ENCODE measurements at regions not wholly inside any gene's neighbourhood (a gene's known extent, or its start where the extent isn't known, plus 50 kb on each side); places are given as distances from the start of the nearest gene placed in this dataset.

DNA sequence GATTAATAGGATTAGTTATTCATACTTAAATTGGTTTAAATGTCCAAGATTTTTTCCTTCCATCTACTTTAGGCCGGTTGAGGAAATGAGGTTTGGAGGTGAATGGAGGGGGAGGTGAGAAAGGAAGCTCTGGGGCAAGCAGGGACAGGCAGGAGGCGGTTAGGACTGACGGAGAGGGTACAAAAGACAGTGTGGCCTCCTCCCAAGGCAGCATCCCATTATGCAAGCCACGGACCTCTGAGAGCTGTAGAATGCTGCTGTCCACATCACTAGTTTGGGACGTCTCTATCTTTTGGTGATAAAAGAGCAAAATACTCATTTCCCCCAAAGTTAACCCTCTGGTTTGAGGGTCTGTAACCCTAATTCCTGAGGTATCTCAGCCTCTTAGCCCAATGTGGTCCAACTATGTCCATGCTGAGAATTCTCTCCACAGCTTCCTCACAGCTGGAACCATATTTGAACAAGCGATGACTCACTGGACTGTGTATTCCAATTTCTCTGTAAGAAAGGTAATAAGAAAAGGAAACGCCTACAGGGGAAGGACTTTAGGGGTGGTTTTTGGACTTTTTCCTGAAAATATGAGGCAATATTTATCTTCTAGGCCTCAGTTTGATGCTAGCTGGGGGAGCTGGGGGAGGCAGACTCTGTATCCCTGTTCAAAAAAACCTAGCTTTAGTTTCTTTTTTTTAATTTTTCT is 172.2 kb downstream of the TFAP2B start:
- H3K4me1 Mint-ChIP-seq (ENCODE audit: unreplicated experiment) = no peaks in the 10 kb centered on the region
- no peaks in the 10 kb centered on the region for H3K27me3 Mint-ChIP-seq
- H3K36me3 Mint-ChIP-seq = peaks cover 4% of the 10 kb centered on the region
- no peak overlapping the region for H3K27ac Mint-ChIP-seq
- no peaks in the 10 kb centered on the region for H3K9me3 Mint-ChIP-seq
- DNase-seq (ENCODE audit: extremely low spot score, unreplicated experiment) = no peak
- H3K4me3 Mint-ChIP-seq = no peak overlapping the region
- TF ChIP-seq, protein P1, sequence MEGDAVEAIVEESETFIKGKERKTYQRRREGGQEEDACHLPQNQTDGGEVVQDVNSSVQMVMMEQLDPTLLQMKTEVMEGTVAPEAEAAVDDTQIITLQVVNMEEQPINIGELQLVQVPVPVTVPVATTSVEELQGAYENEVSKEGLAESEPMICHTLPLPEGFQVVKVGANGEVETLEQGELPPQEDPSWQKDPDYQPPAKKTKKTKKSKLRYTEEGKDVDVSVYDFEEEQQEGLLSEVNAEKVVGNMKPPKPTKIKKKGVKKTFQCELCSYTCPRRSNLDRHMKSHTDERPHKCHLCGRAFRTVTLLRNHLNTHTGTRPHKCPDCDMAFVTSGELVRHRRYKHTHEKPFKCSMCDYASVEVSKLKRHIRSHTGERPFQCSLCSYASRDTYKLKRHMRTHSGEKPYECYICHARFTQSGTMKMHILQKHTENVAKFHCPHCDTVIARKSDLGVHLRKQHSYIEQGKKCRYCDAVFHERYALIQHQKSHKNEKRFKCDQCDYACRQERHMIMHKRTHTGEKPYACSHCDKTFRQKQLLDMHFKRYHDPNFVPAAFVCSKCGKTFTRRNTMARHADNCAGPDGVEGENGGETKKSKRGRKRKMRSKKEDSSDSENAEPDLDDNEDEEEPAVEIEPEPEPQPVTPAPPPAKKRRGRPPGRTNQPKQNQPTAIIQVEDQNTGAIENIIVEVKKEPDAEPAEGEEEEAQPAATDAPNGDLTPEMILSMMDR (conservative IDR thresholded peaks at IDR 0.05) = no peak

DNA sequence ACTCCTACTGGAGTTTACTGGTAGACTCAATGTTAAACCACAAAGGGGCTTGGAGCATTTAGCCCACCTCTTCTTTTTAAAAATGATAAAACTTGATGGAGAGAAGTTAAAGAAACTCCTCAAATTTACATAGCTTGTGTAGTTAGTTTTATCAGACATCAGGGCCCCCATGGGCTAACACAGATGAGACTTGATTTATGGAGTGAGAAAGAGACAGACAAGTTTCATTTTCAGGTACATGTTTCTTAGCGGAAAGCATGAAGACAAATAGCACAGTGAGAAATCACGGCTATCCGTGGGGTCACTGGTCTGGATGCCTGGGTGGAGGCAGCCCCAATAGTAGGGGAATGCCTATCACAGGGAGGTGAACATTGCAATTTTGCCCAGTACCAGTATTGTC is 173.6 kb downstream of the TFAP2B start:
- TF ChIP-seq, protein P1 (conservative IDR thresholded peaks at IDR 0.05) = no peak
- H3K36me3 Mint-ChIP-seq = peaks cover 4% of the 10 kb centered on the region
- H3K27ac Mint-ChIP-seq = no peak overlapping the region
- no peaks in the 10 kb centered on the region for H3K27me3 Mint-ChIP-seq
- no peaks in the 10 kb centered on the region for H3K4me1 Mint-ChIP-seq (ENCODE audit: unreplicated experiment)
- H3K9me3 Mint-ChIP-seq = no peaks in the 10 kb centered on the region
- no peak overlapping the region for H3K4me3 Mint-ChIP-seq
- no peak for DNase-seq (ENCODE audit: extremely low spot score, unreplicated experiment)

DNA sequence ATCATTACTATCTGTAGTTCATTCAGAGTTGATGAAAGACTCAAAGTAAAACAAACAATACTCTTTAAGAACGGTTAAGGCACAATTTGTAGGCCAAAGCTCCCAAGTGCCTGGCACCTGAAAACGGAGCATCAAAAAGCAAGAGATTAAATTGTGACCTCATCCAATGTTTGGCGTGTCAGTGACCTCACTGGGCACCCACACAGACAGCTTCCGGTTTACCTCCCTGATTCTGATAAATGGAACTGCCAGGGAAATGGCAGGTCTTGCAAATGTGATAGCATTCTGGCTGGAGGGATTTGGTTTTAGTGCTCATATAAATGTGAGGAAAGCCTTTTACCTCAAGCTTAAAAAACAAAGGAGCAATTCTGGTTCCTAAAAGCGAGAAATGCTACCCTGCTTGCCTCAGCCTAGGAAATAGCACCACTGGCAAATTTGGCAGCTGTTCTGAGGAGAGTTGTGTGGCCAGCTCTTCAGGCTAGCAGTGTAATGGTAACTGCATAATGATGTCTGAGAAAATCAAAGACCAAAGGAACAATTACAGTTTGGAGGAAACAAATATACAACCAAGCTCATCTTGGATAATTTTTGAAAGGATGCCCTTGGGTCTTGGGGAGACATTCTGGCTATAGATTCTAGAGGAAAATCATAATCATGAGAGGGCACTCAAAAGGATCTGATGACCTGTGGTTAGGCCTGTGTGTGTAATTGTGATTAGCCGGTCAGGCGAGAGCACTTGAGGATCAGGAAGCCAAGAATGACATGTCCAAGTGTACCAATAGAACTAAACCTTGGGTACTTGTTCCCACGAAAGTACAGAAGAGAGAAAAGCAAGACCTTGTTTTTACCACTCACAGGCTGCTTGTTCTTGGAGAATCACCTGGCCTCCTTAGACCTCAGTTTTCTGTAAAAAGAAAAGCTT is 174.3 kb downstream of the TFAP2B start:
- TF ChIP-seq, protein P1 (conservative IDR thresholded peaks at IDR 0.05) = no peak
- H3K4me3 Mint-ChIP-seq = no peak overlapping the region
- peaks cover 4% of the 10 kb centered on the region for H3K36me3 Mint-ChIP-seq
- H3K27me3 Mint-ChIP-seq = no peaks in the 10 kb centered on the region
- H3K9me3 Mint-ChIP-seq = no peaks in the 10 kb centered on the region
- no peak for DNase-seq (ENCODE audit: extremely low spot score, unreplicated experiment)
- no peak overlapping the region for H3K27ac Mint-ChIP-seq
- no peaks in the 10 kb centered on the region for H3K4me1 Mint-ChIP-seq (ENCODE audit: unreplicated experiment)

DNA sequence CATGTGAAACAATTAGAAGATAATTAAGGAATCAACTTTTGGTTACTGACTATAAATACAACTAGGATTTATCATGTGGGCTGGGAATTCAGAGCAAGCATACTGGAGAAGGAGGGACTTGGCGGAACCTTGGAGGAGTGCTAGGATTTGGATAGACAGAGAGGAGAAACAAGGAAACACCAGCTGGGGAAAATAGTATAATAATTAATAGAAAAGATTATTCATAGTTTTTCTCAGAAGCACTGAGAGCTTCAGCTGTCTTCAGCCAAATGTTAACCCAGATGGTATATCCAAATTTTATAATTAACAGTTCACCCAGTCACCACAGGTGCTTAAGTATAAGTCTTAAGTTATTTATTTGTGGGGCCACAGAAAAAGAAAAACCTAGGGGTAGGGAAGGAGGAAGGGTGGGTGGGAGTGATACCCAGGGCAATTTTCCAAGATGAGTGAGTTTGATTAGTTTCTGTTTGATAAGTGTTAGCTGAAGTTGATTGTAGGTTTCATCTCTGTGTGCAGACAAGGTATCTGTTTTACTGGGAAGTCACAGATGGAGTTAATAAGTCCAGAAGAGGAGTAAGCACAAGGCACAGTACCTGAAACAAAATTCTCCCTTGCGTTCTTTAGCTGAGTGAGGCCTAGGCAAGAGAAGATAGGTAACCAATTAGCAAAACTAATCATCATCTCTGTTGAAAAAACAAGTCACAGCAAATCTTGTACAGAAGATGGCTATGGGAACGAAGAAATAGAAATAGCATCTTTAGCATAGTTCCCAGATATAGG is 175.5 kb downstream of the TFAP2B start:
- TF ChIP-seq, protein P1 (conservative IDR thresholded peaks at IDR 0.05) = no peak
- no peak overlapping the region for H3K27ac Mint-ChIP-seq
- no peaks in the 10 kb centered on the region for H3K36me3 Mint-ChIP-seq
- H3K27me3 Mint-ChIP-seq = no peaks in the 10 kb centered on the region
- H3K4me3 Mint-ChIP-seq = no peak overlapping the region
- H3K4me1 Mint-ChIP-seq (ENCODE audit: unreplicated experiment) = no peaks in the 10 kb centered on the region
- no peaks in the 10 kb centered on the region for H3K9me3 Mint-ChIP-seq
- DNase-seq (ENCODE audit: extremely low spot score, unreplicated experiment) = no peak

DNA sequence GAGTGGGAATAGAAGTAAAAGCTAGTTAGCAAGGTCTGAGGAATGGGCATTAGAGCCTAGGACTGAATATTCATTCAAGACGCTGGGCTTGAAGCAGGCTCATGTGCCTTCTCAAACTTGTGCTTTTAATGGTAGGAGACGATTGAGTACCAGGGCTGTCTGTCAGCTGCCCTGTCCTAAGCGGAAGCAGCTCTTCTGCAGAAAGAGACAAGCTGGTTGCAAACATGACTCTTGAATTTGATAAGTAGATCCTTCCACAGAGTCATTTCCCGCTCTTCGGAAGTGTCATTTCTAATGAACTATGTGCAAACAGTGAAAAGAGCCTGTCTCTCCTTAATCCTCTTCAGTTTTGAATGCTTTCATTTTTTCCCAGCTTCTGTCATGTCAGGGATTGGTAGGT is 176.4 kb downstream of the TFAP2B start:
- TF ChIP-seq, protein P1 (conservative IDR thresholded peaks at IDR 0.05) = no peak
- Mint-ChIP-seq H3K27me3 (no peaks in the 10 kb centered on the region), H3K27ac (no peak overlapping the region), H3K4me1 (ENCODE audit: unreplicated experiment) (no peaks in the 10 kb centered on the region), H3K4me3 (no peak overlapping the region), H3K36me3 (no peaks in the 10 kb centered on the region), H3K9me3 (no peaks in the 10 kb centered on the region)
- DNase-seq (ENCODE audit: extremely low spot score, unreplicated experiment) = no peak
